G401 (cell line): ENCODE measurements at regions not wholly inside any gene's neighbourhood (a gene's known extent, or its start where the extent isn't known, plus 50 kb on each side); places are given as distances from the start of the nearest gene placed in this dataset.

Source experiments
- DNase-seq: peaks from one replicate; pipeline ENCODE4 v3.0.0-alpha.2; 2015; ENCODE audit warnings: low spot score
- in situ Hi-C: cut with HindIII; loops from 2 replicates; pipeline ENCODE4 v1.10.0; 2016; ENCODE audit warnings: low sequenced_read_pairs, mixed read lengths

- no peak for DNase-seq
- in situ Hi-C loops: no loop called here
These were observed 99.8 kb upstream of the ARHGAP28 start for GRCh38 chr18:6629635-6630140.

GRCh38 chr18:6633310-6633709 is 96.2 kb upstream of the ARHGAP28 start:
- DNase-seq: no peak
- in situ Hi-C loops: no loop called here

- in situ Hi-C loops: no loop called here
- DNase-seq: no peak
These were observed 93.4 kb upstream of the ARHGAP28 start for GRCh38 chr18:6636091-6636490.

GRCh38 chr18:6638447-6638846 is 91.1 kb upstream of the ARHGAP28 start:
- in situ Hi-C loops: no loop called here
- DNase-seq: no peak

- no peak for DNase-seq
- in situ Hi-C loops: no loop called here
These were observed 90.2 kb upstream of the ARHGAP28 start for GRCh38 chr18:6639305-6639704.

GRCh38 chr18:6644836-6645627 is 84.5 kb upstream of the ARHGAP28 start:
- in situ Hi-C loops: no loop called here
- no peak for DNase-seq

GRCh38 chr18:6646801-6647200 is 82.7 kb upstream of the ARHGAP28 start:
- no peak for DNase-seq
- in situ Hi-C loops: no loop called here

GRCh38 chr18:6648581-6648980 is 80.9 kb upstream of the ARHGAP28 start:
- in situ Hi-C loops: no loop called here
- no peak for DNase-seq

GRCh38 chr18:6649421-6650126 is 79.9 kb upstream of the ARHGAP28 start:
- in situ Hi-C loops: no loop called here
- no peak for DNase-seq

GRCh38 chr18:6650127-6650507 is 79.4 kb upstream of the ARHGAP28 start:
- no peak for DNase-seq
- in situ Hi-C loops: no loop called here

- in situ Hi-C loops: no loop called here
- no peak for DNase-seq
These were observed 78.8 kb upstream of the ARHGAP28 start for GRCh38 chr18:6650747-6651146.

GRCh38 chr18:6652098-6652497 is 77.4 kb upstream of the ARHGAP28 start:
- no peak for DNase-seq
- in situ Hi-C loops: no loop called here

GRCh38 chr18:6653880-6654279 is 75.6 kb upstream of the ARHGAP28 start:
- no peak for DNase-seq
- in situ Hi-C loops: no loop called here

- in situ Hi-C loops: no loop called here
- no peak for DNase-seq
These were observed 69.4 kb upstream of the ARHGAP28 start for GRCh38 chr18:6659963-6660725.

GRCh38 chr18:6661692-6662415 is 67.7 kb upstream of the ARHGAP28 start:
- no peak for DNase-seq
- in situ Hi-C loops: no loop called here

- DNase-seq: no peak
- in situ Hi-C loops: no loop called here
These were observed 63.4 kb upstream of the ARHGAP28 start for GRCh38 chr18:6666012-6666685.

GRCh38 chr18:6668836-6669235 is 60.7 kb upstream of the ARHGAP28 start:
- no peak for DNase-seq
- in situ Hi-C loops: no loop called here

- DNase-seq: no peak
- in situ Hi-C loops: no loop called here
These were observed 56.7 kb upstream of the ARHGAP28 start for GRCh38 chr18:6672821-6673308.

GRCh38 chr18:6677086-6677485 is 52.4 kb upstream of the ARHGAP28 start:
- in situ Hi-C loops: no loop called here

More at GRCh38 chr18:6677086-6677485, 52.4 kb upstream of the ARHGAP28 start:
- DNase-seq: no peak
